Stomach (tissue), 4 donors: ENCODE measurements at regions not wholly inside any gene's neighbourhood (a gene's known extent, or its start where the extent isn't known, plus 50 kb on each side); places are given as distances from the start of the nearest gene placed in this dataset.

ENCODE experiments used
- EP300 ChIP-seq: sonication (generic); formaldehyde crosslinking; IDR thresholded peaks from one replicate; pipeline ENCODE4 v1.6.1; 2017; ENCODE audit warnings: antibody characterized with exemption
- POLR2A ChIP-seq, 4 donors: fragments of 450-650 bp; IDR thresholded peaks; one replicate each; pipeline ENCODE4 v1.6.1; 2016; ENCODE audit warnings: antibody characterized with exemption in 4 of 4, control low read depth in 2 of 4, mild to moderate bottlenecking in 1 of 4, moderate library complexity in 1 of 4
- POLR2AphosphoS5 ChIP-seq, 3 donors: sonication (generic); formaldehyde crosslinking; IDR thresholded peaks; one replicate each; pipeline ENCODE4 v1.6.1; 2016; ENCODE audit warnings: antibody characterized with exemption in 3 of 3
- TF ChIP-seq, protein P1 (sequence below), 7 experiments: fragments of 450-650 bp in 4 of 7; fragments of 200-600 bp in 3 of 7; sonication (generic) in 3 of 7; IDR thresholded peaks; one replicate each; pipeline ENCODE4 v1.5.1; 2016 to 2019; ENCODE audit warnings: antibody characterized with exemption in 7 of 7, control low read depth in 2 of 7, mild to moderate bottlenecking in 1 of 7

- TF ChIP-seq, protein P1, sequence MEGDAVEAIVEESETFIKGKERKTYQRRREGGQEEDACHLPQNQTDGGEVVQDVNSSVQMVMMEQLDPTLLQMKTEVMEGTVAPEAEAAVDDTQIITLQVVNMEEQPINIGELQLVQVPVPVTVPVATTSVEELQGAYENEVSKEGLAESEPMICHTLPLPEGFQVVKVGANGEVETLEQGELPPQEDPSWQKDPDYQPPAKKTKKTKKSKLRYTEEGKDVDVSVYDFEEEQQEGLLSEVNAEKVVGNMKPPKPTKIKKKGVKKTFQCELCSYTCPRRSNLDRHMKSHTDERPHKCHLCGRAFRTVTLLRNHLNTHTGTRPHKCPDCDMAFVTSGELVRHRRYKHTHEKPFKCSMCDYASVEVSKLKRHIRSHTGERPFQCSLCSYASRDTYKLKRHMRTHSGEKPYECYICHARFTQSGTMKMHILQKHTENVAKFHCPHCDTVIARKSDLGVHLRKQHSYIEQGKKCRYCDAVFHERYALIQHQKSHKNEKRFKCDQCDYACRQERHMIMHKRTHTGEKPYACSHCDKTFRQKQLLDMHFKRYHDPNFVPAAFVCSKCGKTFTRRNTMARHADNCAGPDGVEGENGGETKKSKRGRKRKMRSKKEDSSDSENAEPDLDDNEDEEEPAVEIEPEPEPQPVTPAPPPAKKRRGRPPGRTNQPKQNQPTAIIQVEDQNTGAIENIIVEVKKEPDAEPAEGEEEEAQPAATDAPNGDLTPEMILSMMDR (IDR thresholded peaks at IDR 0.05) = no peak
- TF ChIP-seq POLR2A (IDR thresholded peaks at IDR 0.05) (no peak), POLR2AphosphoS5 (IDR thresholded peaks at IDR 0.05) (no peak), EP300 (no peak)
Observed at GRCh38 chr9:7461791-7462190, 337.8 kb downstream of the DMAC1 start.
